Esophagus muscularis mucosa (tissue), 3 donors: ENCODE measurements at regions not wholly inside any gene's neighbourhood (a gene's known extent, or its start where the extent isn't known, plus 50 kb on each side); places are given as distances from the start of the nearest gene placed in this dataset.

ENCODE experiments used
- EP300 ChIP-seq: sonication (generic); formaldehyde crosslinking; IDR thresholded peaks from one replicate; pipeline ENCODE4 v1.6.1; 2017; ENCODE audit warnings: antibody characterized with exemption
- TF ChIP-seq, protein P1 (sequence below), 3 experiments: fragments of 200-600 bp in 2 of 3; fragments of 450-650 bp in 1 of 3; sonication (generic) in 2 of 3; IDR thresholded peaks; one replicate each; pipeline ENCODE4 v1.5.1; 2017 to 2019; ENCODE audit warnings: antibody characterized with exemption in 3 of 3, mild to moderate bottlenecking in 2 of 3, moderate library complexity in 1 of 3

DNA sequence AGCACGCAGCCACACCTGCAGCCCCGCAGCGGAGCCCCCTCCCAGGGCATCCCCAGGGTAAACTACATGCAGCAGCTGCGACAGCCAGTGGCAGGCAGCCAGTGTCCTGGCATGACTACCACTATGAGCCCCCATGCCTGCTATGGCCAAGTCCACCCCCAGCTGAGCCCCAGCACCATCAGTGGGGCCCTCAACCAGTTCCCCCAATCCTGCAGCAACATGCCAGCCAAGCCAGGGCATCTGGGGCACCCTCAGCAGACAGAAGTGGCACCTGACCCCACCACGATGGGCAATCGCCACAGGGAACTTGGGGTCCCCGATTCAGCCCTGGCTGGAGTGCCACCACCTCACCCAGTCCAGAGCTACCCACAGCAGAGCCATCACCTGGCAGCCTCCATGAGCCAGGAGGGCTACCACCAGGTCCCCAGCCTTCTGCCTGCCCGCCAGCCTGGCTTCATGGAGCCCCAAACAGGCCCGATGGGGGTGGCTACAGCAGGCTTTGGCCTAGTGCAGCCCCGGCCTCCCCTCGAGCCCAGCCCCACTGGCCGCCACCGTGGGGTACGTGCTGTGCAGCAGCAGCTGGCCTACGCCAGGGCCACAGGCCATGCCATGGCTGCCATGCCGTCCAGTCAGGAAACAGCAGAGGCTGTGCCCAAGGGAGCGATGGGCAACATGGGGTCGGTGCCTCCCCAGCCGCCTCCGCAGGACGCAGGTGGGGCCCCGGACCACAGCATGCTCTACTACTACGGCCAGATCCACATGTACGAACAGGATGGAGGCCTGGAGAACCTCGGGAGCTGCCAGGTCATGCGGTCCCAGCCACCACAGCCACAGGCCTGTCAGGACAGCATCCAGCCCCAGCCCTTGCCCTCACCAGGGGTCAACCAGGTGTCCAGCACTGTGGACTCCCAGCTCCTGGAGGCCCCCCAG lies 254.1 kb downstream of the GLI2 start:
- TF ChIP-seq, protein P1, sequence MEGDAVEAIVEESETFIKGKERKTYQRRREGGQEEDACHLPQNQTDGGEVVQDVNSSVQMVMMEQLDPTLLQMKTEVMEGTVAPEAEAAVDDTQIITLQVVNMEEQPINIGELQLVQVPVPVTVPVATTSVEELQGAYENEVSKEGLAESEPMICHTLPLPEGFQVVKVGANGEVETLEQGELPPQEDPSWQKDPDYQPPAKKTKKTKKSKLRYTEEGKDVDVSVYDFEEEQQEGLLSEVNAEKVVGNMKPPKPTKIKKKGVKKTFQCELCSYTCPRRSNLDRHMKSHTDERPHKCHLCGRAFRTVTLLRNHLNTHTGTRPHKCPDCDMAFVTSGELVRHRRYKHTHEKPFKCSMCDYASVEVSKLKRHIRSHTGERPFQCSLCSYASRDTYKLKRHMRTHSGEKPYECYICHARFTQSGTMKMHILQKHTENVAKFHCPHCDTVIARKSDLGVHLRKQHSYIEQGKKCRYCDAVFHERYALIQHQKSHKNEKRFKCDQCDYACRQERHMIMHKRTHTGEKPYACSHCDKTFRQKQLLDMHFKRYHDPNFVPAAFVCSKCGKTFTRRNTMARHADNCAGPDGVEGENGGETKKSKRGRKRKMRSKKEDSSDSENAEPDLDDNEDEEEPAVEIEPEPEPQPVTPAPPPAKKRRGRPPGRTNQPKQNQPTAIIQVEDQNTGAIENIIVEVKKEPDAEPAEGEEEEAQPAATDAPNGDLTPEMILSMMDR (IDR thresholded peaks at IDR 0.05) = no peak
- no peak for TF ChIP-seq EP300
